HG03045 (cell line): ENCODE measurements at regions not wholly inside any gene's neighbourhood (a gene's known extent, or its start where the extent isn't known, plus 50 kb on each side); places are given as distances from the start of the nearest gene placed in this dataset.
"Not testable (repeated sequence)": the region's sequence is repeated elsewhere in the genome, so short reads cannot be mapped to it uniquely, and the experiment has no call there.

ENCODE experiments used
- ATAC-seq: cut with Tn5 transposase; IDR thresholded peaks from one replicate; pipeline ENCODE4 v1.9.1; 2021; ENCODE audit warnings: mild to moderate bottlenecking, moderate library complexity; ENCODE audit not compliant: unreplicated experiment

DNA sequence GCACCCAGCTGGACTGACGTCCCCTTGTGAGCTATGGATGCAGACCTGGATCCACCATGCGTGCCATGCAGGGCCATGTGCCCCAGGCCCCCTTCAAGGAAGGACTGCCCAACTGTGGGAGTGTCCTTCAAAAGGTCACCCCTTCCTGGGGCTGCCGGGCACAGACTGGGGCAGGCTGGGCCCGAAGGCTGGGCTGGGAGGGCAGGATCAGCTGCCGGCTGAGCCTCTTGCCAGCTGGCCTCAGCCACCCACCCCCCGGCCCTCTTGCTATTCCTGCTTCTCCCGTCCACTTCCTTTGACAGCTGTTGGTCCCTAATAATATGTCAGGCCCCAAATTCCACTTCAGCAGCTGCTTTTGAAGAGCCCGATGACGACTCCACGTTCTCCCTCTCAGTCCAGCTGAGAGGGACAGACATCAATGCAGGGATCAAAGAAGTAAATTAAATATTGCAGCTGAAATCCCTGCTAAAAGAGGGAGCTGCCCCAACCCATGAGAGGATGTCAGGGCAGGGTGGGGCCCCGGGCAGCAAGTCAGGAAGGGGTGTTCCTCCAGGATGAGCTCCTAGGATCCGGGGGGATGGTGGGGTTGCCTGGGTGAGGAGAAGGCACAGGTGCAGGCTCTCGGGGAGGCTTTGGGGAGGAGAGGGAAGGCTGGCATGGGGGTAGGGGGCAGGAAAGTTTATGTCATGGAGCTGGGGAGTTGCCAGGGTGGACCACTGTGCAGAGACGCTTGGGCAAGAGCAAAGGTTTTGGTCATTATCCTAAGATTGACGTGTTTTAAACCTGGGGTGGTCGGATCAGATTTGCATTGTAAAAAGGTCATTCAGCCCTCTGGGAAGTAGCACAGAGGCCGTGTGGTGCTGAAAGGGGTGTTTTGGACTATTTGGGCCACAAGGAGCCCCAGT is 185.0 kb downstream of the ANKRD60 start:
- ATAC-seq = no peak

DNA sequence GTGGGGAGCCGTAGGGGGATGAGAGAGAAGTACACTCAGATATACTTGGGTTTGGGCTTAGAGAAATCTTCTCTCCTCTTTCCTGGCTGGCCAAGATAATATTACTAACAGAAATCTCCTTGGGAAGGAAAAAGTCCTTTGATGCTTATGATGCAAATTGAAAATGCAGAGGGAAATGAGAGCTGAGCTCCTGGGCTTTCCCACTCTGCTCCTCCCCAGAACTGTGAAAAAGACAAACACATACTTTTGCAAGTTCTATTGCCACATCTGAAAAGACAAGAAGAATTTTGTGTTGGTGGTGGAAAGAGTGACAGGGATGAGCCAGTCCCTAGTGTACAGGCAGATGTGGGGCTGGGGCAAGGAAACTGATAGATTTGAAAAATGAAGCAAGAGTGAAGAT is 185.9 kb downstream of the ANKRD60 start:
- ATAC-seq = no peak

DNA sequence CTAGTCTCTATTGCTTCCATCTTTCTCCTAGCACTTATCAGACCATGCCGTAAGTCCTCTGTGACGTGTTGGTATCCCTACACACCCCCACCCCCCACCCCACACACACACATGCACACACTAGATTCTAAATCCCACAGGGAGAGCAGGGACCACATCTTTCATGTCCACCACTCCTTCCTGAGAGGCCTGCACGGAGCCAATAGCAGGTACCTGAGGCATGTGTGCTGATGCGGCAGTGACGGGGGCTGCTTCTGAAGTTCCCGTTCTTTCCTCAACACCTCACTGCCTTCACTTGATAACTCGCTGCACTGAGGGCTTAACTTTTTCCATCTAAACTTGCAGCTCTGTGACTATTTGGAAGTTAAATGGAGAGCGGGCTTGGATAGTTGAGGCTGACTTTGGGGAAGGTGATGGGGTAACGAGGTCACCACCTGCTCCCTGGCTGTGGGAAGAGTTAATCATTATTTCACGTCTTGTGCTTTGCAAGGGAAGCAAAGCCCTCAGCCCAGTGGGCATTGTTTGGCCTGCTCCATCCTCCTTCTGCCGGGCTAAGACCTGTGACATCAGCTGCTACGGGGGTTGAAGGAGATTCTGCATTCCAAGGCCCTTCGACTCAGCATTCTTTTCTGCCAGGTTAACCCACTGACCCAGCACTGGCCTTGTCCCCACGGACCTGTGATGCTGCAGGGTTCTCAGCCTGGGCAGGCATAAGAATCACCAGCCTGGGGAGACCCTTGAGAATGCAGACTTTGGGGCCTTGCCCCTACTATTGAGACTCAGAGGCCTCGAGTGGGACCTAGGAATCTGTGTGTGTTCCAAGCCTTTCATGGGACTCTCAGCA is 187.8 kb downstream of the ANKRD60 start:
- ATAC-seq = no peak

DNA sequence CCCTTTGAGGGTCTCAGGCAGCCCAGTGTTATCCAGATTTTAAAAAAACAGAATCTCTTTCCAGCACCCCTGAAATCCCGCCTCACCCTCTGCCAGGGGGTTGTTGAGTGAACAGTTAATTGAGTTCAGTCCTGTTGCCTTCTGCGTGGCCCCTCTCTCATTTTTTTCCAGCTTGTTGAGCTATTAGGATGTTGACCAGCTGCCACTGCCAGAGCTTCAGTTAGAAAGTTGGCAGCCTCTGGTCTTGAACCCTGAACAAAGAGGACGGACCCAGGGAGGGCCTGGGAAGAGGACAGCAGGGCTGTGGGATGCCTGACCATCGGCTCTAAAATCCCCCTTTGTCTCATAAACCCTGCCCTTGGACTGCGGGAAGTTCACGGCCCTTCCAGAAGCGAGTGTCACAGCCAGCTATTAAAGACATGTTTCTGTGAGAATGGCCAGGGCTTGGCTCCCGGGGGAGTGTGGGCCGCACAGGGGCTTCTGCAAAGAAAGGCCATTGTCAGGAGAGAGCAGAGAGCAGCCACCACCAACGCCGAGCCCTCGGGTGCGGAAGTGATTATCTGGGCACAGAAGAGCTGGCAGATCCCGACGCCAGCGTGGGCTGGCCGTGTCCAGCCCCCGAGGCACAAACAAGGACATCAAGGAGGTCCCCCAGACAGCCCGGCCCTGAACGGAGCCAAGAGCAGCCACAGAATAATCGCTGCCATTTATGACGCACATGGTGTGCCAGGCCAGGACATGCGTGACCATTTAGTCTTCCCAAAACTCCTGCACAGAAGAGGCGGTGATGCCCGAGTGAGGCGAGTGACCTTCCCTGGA is 189.0 kb downstream of the ANKRD60 start:
- ATAC-seq = no peak

DNA sequence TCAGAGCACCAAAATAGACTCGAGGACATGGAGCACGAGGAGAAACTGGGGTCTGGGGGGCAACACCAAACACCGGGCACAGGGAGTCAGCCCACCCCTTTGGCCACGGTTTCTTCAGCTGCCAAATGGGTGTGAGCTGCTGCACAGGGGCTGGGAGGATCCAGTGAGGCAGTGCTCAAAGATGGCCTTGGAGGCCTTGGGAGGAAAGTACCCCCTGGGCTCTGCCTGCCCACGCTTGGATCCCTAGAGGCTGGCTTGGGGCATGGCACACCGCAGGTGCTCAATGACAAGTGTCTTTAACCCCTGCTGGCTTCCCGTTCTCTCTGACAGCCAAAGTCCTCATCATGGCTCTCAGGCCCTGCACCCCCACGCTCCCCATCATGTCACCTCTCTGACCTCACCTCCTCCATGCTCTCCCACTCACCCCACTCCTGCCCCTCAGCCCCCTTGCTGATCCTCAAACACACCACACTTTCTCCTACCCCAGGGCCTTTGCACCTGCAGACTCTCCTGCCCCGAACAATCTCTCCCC is 190.3 kb downstream of the ANKRD60 start:
- ATAC-seq = no peak

DNA sequence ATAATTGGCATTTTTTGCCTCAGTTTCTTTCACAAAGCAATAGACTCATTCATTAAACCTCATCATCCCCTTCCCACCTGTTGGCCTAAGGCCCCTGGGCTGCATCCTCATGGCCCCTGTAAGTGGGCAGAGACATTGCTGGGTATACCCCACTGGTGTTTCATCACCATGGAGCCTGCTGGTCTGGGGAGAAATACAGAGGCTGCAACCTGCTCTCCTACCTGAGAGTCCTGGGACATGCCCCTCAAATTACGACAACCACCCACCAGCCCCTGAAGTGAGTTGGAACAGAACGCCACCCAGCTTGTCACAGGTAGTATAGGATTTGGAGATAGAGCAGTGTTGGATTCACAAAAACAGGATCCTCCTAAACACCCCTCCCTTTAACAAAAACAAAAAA is 190.8 kb downstream of the ANKRD60 start:
- no peak for ATAC-seq

DNA sequence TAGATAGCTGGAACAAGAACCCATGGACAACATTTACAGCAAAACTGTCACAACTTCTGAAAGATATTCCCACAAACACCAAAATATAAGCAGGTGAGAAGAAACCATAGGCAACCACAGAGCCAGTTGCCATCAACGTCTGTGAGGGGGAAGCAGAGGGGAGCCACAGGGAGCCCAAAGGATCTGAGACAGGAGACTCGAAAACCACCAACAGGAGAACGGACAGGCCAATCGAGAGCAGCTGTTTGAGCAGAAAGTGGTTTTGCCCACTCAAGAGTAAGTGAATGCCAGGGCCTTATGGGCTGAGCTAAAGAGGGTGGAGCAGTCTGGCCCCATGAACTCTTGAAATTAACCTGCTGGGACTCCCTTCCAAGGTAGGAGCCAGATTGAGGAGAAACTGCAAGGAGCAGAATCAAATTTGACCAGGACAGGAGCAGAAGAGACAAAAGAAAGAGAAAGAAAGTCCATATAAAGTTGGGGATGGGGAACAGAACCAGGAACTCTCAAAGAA is 195.4 kb downstream of the ANKRD60 start:
- no peak for ATAC-seq

DNA sequence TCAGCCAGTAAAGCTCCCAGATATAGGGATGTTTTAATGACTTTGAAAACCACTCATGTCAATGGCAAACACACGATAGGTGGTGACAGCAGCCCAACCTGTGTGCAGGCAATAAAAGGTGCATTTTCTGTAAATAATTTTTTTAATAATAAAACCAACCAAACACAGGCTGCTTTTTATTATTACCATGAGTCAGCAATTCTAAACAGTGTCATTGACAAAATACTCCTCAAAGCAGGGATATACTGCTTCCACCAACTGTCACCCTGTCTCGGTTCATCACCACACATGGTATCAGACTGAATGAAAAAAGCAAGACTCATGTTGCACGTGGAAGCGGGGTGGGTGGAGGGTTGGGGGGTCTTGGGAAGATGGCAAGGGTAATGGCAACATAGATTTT is 195.9 kb downstream of the ANKRD60 start:
- ATAC-seq = no peak

DNA sequence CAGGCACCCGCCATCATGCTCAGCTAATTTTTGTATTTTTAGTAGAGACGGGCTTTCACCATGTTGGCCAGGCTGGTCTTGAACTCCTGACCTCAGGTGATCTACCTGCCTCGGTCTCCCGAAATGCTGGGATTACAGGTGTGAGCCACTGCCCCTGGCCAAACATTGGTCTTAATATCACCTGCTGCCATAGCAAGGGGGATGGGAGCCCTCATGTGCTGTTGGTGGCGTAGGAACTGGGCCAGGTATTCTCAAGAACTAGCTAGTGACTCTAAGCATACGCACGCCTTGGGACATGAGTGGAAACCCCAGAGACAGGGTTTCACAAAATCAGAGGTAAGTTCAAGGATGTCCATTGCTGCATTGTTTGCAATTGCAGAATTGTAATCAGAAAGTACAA is 197.1 kb downstream of the ANKRD60 start:
- ATAC-seq = not testable (repeated sequence)

DNA sequence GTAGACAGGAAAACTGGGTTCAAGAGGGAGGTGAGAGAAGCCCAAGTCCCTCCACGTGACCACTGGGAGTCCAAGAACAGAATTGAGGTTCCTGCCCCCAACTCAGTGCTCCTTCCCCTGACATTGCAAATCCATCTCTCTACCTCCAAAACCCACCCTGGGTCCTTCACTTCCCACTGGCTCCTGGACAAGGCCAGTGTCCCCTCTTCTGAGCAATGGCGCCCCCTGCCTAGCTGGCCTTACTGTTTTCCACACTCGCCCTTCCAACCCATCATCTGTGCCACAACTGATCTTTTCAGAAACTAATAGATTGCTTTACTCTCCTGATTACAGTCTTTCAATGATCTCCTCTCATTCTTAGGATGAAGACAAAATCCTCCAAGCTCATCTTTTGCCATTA is 200.3 kb downstream of the ANKRD60 start:
- ATAC-seq = no peak

DNA sequence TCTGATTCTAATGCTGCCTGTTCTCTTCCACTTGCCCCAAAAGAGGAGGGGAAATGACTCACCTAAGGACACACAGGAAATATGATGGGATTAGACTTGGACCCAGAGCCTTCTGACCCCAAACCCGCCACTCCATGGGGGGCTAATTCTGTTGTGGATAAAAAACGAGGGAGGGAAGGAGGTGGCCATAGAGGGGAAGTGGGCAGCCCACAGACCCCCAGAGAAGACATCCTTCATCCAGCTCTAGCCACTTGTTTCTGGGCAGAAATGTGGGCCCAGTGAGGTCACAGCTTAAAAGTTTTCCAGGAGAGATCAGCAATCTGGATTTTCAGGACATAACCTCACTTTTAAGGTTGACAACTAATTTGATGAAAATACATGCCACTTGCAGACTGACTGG is 202.1 kb downstream of the ANKRD60 start:
- no peak for ATAC-seq

DNA sequence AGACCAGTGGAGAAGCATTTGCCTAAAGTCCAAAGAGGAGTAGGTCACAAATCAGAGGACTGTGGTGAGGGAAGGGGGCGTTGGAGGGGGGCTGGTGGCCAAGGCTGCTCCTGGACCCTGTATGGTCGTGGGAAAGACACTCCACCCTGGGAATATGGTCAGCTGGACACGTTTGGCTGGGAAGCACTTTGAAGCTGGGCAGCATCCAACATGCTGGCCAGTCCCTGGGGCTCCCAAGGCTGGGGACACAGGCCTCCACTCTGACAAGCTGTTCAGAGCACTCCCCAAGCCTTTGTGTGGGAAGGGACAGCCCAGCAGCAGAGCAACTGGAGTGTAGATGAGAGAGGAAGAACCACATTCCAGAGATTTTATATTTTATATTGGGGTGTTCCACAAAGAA is 203.2 kb downstream of the ANKRD60 start:
- no peak for ATAC-seq

DNA sequence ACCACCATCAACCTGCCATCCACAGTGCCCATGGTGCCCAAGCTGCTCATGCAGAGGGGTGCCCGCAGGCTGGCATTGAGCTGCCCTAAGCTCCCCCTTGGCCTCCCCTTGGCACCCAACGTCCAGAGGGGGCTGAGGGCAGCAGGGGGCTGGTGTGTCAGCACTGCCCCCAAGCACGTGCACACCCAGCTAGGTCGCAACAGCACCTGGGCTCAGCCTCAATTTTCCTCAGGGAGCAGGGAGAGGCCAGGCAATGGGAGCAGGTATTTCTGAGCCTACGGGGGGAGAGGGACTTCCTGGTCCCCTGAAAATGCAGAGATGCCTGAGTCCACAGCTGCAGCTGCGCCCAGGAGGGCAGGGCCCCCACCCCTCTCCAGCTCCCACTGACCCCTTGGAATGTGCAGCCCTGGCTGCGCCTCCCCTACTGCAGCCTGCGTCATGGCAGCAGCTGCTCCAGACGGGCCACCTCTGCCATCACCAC is 204.2 kb downstream of the ANKRD60 start:
- ATAC-seq = no peak

DNA sequence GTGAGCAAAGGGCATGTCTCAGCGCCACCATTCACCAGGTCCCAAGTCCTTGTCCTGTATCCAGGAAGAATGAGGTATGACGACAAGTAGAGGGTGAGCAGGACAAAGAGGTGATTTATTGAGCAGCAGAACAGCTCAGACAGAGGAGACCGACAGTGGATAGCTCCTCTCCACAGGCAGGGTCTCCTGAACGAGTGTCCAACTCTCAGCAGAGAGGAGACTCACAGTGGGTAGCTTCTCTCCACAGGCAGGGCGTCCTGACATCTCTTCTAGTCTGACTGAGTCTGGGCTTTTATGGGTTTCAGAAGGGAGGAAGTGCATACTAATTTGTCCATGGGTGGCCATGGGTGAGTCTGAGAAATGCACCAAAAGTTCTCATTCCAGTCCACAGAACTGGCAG is 204.7 kb downstream of the ANKRD60 start:
- no peak for ATAC-seq

DNA sequence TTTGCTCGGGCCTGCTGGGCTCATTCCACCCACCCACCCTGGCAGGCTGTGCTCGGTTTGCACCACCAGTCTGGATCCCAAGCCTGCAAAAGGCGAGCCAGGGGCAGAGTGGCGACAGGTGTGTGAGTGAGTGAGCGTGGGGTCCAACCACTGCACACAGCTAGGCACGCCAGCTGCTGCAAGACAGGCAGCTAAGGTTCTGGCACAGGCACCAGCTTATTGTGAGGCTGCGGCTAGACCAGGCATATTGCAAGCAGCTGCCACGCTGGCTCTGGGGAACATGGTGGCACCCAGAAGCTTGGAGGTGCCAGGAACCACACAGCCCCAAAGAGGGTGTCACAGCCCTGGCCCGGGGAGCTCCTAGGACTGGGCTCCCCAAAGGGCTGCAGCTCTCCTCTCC is 205.1 kb downstream of the ANKRD60 start:
- no peak for ATAC-seq

DNA sequence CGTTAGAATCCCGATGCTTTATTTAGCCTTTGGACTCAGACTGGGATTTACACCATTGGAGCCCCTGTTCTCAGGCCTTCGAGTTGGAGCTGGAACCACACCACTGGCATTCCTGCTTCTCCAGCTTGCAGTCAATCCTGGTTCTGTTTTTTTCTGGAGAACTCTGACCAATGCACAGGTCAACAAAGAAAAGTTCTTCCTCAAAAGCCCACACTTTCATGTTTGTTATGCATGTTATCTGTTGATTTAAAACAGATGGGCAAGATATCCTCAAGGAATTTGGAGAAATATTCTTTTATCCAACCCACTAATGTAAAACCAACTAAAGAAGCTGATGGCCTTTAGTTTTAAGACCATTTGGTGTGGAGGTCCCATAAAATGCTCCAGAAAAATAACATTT is 205.7 kb downstream of the ANKRD60 start:
- no peak for ATAC-seq

DNA sequence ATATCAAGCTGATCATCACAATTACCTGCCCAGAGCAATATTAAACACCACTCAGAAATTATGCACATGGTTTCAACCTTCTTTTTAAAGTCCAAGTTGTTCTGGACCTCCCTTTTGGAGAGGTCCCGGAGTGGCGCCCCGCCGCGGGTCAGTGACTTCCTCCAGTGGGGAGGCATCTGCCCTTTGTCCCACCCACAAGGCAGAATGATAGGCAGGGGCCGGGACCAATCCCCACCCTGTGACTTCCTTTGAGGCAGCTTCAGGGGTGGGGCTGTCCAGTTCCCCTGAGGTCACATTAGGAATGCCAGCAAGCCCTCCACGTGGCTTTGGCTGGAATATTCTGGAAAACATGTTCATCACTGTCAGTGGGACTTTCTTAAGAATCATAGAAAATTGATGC is 207.0 kb downstream of the ANKRD60 start:
- ATAC-seq = no peak

DNA sequence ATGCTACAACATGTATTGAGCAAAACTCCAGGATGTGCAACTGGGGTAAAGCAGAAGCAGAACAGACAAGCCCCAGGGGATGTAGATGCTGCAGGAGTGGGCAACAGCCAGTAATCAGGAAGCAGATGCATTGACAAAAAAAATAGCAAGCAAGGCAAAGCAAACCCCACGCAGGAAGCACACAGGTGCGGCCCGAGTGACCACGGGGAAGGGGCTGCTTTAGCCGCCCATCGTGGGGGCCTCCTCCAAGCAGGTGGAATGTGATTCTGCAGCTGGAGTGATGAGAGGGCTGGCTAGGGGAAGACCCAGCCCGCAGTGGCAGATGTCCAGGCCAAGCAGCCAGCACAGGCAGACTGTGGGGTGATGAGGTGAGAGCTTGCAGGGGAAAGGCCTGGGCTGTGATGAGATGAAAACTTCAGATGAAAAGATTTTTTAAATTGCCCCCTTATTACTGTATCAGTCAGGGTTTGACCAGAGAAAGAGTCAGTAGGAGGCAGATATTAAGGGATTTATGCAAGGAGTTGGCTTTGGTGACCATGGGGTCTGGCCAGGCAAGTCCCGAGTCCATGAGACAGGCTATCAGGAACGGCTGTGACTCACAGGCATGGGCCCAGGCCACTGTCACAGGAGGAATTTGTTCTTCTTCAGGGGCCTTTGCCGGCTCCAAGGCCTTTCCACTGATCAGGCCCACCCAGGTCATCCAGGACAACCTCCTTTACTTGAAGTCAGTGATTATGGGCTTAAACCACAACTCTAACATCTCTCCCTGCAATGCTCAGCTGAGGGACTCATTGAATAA is 207.6 kb downstream of the ANKRD60 start:
- ATAC-seq = no peak

DNA sequence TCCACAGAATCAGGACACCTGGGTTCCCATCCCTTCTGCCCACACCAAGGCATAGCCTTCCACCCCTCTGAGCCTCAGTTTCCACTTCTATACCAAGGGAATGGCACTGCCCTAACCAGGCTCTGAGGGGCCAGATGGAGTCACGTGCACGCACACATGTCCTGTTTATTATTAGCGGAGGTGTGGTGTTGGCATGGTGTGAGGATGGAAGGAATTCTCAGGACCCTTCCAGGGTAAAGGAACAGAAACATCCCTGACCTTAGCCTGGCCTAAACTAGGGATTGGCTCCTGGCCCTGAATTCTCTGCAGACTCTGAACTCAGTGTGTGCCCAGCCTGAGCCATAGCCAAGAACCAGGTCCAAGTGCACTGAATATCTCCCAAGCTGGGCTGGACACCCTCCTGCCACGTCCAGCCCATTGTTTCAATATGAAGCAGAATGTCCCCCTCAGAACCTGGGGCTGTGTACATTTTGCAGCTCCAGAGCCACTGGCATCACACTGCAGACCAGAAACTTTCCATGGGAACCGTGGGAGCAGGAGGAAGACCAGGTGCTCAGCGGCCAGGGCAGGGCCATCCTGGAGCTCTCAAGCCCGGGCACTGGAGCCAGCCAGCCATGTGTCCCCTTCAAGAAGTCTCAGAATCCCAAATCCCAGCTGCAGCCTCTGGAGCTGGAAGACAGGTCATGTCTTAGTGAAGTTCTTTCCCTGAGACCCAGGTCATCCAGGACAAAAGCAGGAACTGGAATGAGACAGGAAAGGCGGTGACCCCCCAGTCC is 208.4 kb downstream of the ANKRD60 start:
- no peak for ATAC-seq
